Stomach (tissue), 4 donors: ENCODE measurements at regions not wholly inside any gene's neighbourhood (a gene's known extent, or its start where the extent isn't known, plus 50 kb on each side); places are given as distances from the start of the nearest gene placed in this dataset.

ENCODE experiments used
- CTCF ChIP-seq, 7 experiments: fragments of 450-650 bp in 4 of 7; fragments of 200-600 bp in 3 of 7; sonication (generic) in 3 of 7; IDR thresholded peaks; one replicate each; pipeline ENCODE4 v1.5.1; 2016 to 2019; ENCODE audit warnings: antibody characterized with exemption in 7 of 7, control low read depth in 2 of 7, mild to moderate bottlenecking in 1 of 7
- EP300 ChIP-seq: sonication (generic); formaldehyde crosslinking; IDR thresholded peaks from one replicate; pipeline ENCODE4 v1.6.1; 2017; ENCODE audit warnings: antibody characterized with exemption
- POLR2A ChIP-seq, 4 donors: fragments of 450-650 bp; IDR thresholded peaks; one replicate each; pipeline ENCODE4 v1.6.1; 2016; ENCODE audit warnings: antibody characterized with exemption in 4 of 4, control low read depth in 2 of 4, mild to moderate bottlenecking in 1 of 4, moderate library complexity in 1 of 4

GRCh38 chr3:36302158-36302509 is 78.2 kb upstream of the STAC start:
- TF ChIP-seq CTCF (IDR thresholded peaks at IDR 0.05) = no peak
- no peak for TF ChIP-seq POLR2A (IDR thresholded peaks at IDR 0.05)
- no peak for TF ChIP-seq EP300
